ENCODE measurements at regions not wholly inside any gene's neighbourhood (a gene's known extent, or its start where the extent isn't known, plus 50 kb on each side); places are given as distances from the start of the nearest gene placed in this dataset.
A peak's percentile ranks its signal among the peaks of the same experiment; 100 is the strongest.
"Not testable (repeated sequence)": the region's sequence is repeated elsewhere in the genome, so short reads cannot be mapped to it uniquely, and the experiment has no call there.

DNA sequence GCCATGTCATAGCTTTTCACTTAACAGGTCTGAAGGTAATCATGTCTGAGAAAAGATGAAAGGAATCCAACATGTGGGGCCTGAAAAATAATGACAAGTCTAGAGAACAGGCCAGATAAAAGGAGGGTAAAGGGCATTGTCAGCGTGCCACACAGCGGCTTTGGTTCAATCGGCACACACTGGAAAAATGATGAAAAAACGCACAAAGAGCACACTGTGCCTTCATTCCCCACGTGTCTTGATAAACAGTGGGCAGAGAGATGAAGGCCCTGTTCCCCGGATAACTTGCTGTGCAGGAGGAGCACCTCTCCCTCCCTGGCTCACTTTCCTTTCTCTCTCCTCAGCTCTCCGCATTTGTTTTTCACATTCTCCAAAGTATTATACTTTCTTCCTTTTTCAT lies 766.3 kb downstream of the TDRD15 start:
- Histone ChIP-seq H3K27me3 (no peaks in the 10 kb centered on the region), H3K9me3 (no peaks in the 10 kb centered on the region), H3K27ac (no peak overlapping the region), H3K4me3 (no peak overlapping the region), H3K4me1 (peaks cover 11% of the 10 kb centered on the region), H3K36me3 (ENCODE audit: low read depth, missing control alignments) (no peaks in the 10 kb centered on the region)
- intact Hi-C loops (cut with DNase I; ENCODE audit: low total_unique reads), result no loop called here
- no peak for TF ChIP-seq POLR2A (IDR thresholded peaks at IDR 0.05)
- TF ChIP-seq, protein P1, sequence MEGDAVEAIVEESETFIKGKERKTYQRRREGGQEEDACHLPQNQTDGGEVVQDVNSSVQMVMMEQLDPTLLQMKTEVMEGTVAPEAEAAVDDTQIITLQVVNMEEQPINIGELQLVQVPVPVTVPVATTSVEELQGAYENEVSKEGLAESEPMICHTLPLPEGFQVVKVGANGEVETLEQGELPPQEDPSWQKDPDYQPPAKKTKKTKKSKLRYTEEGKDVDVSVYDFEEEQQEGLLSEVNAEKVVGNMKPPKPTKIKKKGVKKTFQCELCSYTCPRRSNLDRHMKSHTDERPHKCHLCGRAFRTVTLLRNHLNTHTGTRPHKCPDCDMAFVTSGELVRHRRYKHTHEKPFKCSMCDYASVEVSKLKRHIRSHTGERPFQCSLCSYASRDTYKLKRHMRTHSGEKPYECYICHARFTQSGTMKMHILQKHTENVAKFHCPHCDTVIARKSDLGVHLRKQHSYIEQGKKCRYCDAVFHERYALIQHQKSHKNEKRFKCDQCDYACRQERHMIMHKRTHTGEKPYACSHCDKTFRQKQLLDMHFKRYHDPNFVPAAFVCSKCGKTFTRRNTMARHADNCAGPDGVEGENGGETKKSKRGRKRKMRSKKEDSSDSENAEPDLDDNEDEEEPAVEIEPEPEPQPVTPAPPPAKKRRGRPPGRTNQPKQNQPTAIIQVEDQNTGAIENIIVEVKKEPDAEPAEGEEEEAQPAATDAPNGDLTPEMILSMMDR (IDR thresholded peaks at IDR 0.05), result no peak
- 28 to 52% methylated on average over 7 of the region's 7 CpGs for WGBS, 2 donors
- peak; percentile 31 for DNase-seq

DNA sequence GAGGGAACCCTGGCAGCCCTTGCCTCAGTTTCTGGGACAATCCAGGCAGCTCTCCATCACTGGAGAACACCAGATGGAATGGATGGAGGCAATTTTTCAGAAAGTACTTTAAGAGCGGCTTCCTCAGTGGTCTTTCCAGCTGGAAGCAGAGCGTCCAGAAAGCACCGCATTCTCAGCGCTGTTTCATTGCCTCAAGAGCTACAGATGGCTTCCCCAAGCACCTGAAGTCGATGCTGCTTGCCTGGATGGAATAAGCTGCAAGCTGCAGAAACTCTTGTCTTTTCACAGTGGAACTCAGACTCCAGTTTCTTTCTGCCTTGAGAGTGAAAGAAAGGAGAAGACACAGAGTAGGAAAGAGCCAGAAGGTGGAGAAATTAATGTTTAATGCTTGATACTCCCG lies 766.9 kb downstream of the TDRD15 start:
- no peak for TF ChIP-seq POLR2A (IDR thresholded peaks at IDR 0.05)
- TF ChIP-seq, protein P1 (IDR thresholded peaks at IDR 0.05), result no peak
- no peaks in the 10 kb centered on the region for H3K27me3 ChIP-seq
- intact Hi-C loops (cut with DNase I; ENCODE audit: low total_unique reads), result no loop called here
- 57 to 64% methylated on average over 6 of the region's 6 CpGs for WGBS, 2 donors
- H3K9me3 ChIP-seq, result no peaks in the 10 kb centered on the region
- H3K4me1 ChIP-seq, result peaks cover 11% of the 10 kb centered on the region
- DNase-seq, result no peak
- H3K4me3 ChIP-seq, result no peak overlapping the region
- no peak overlapping the region for H3K27ac ChIP-seq
- no peaks in the 10 kb centered on the region for H3K36me3 ChIP-seq (ENCODE audit: low read depth, missing control alignments)

DNA sequence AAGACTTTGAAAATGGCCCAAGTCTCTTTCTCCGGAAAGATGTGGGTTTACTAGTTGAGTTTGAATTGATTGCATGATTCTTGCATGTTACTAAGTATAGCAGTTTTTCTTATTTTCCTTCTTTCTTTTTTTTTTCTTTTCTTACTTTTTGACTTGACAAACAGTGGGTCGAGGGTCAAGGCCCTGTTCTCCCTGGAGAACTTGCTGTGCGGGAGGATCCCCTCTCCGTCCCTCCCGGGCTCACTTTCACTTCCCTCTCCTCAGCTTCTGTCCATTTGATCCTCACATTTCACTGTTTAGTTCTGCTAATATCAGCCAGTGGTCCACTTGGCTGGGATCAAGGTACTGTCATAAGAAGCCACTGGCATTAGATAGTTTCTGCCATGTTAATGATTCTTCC lies 767.4 kb downstream of the TDRD15 start:
- Histone ChIP-seq H3K9me3 (no peaks in the 10 kb centered on the region), H3K4me3 (no peak overlapping the region), H3K4me1 (peaks cover 11% of the 10 kb centered on the region), H3K27ac (no peak overlapping the region), H3K27me3 (no peaks in the 10 kb centered on the region), H3K36me3 (ENCODE audit: low read depth, missing control alignments) (no peaks in the 10 kb centered on the region)
- TF ChIP-seq, protein P1 (IDR thresholded peaks at IDR 0.05), result no peak
- no peak for TF ChIP-seq POLR2A (IDR thresholded peaks at IDR 0.05)
- intact Hi-C loops (cut with DNase I; ENCODE audit: low total_unique reads), result no loop called here
- 35 to 46% methylated on average over 5 of the region's 5 CpGs for WGBS, 2 donors
- peak; percentile 35 for DNase-seq

DNA sequence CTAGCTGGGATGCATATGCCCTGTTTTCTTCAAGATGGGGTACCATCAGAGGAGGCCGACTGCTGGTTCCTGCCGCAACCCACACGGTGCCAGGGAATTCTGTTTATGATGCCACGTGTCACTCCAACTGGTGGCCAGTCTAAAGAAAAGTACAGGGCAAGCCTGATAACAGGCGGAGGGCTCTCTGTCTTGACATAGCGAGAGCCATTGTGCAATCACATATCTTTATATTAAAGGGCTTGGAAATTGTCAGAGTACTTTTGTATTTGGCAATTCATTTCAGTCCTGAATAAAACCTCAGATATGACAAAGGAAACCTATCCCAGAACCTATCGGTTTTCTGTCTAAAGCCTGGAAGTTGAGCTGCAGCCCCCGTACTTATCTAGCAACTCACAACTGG lies 768.4 kb downstream of the TDRD15 start:
- 86 to 95% methylated on average over 8 of the region's 8 CpGs for WGBS, 2 donors
- no peak overlapping the region for H3K4me3 ChIP-seq
- no peaks in the 10 kb centered on the region for H3K36me3 ChIP-seq (ENCODE audit: low read depth, missing control alignments)
- H3K27ac ChIP-seq, result no peak overlapping the region
- no peaks in the 10 kb centered on the region for H3K27me3 ChIP-seq
- H3K4me1 ChIP-seq, result peaks cover 11% of the 10 kb centered on the region
- H3K9me3 ChIP-seq, result no peaks in the 10 kb centered on the region
- intact Hi-C loops (cut with DNase I; ENCODE audit: low total_unique reads), result no loop called here
- DNase-seq, result no peak
- no peak for TF ChIP-seq POLR2A (IDR thresholded peaks at IDR 0.05)
- TF ChIP-seq, protein P1 (IDR thresholded peaks at IDR 0.05), result no peak

DNA sequence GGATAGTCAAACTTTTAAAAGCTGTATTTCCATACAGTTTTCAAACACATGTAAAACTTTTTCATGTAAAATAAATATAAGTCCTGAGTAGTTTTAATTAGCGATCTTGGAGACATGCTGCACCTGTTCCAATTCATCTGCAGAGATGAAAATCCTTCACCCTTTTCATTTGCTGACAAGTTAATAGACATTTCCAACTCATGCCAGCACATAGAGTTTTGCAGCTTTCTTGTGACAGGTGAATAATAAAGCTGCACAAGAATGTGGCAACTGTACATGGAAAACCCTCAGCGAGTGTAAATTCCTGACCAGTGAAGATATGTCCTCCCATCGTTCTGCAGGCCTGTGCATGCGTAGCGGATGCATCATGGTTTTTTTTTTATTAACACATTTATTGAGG lies 771.4 kb downstream of the TDRD15 start:
- no peak for DNase-seq
- no peaks in the 10 kb centered on the region for H3K36me3 ChIP-seq (ENCODE audit: low read depth, missing control alignments)
- H3K4me1 ChIP-seq, result peaks cover 8% of the 10 kb centered on the region
- no peak overlapping the region for H3K4me3 ChIP-seq
- no peaks in the 10 kb centered on the region for H3K9me3 ChIP-seq
- no peak overlapping the region for H3K27ac ChIP-seq
- intact Hi-C loops (cut with DNase I; ENCODE audit: low total_unique reads), result no loop called here
- no peaks in the 10 kb centered on the region for H3K27me3 ChIP-seq
- TF ChIP-seq POLR2A (IDR thresholded peaks at IDR 0.05), result no peak
- TF ChIP-seq, protein P1 (IDR thresholded peaks at IDR 0.05), result no peak
- 93 to 95% methylated on average over 5 of the region's 5 CpGs for WGBS, 2 donors

DNA sequence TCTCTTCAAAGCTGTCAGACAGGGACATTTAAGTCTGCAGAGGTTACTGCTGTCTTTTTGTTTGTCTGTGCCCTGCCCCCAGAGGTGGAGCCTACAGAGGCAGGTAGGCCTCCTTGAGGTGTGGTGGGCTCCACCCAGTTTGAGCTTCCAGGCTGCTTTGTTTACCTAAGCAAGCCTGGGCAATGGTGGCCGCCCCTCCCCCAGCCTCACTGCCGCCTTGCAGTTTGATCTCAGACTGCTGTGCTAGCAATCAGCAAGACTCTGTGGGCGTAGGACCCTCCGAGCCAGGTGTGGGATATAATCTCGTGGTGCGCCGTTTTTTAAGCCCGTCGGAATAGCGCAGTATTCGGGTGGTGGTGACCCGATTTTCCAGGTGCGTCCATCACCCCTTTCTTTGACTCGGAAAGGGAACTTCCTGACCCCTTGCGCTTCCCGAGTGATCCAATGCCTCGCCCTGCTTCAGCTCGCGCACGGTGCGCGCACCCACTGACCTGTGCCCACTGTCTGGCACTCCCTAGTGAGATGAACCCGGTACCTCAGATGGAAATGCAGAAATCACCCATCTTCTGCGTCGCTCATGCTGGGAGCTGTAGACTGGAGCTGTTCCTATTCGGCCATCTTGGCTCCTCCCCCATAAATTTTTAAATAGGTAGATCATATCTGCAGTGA lies 785.1 kb downstream of the TDRD15 start:
- H3K4me1 ChIP-seq; DNase-seq; H3K27ac ChIP-seq; H3K9me3 ChIP-seq; intact Hi-C loops (cut with DNase I; ENCODE audit: low total_unique reads); H3K4me3 ChIP-seq; H3K36me3 ChIP-seq (ENCODE audit: low read depth, missing control alignments); H3K27me3 ChIP-seq: not testable (repeated sequence)
- WGBS, 2 donors, result 83 to 93% methylated on average over 26 of the region's 26 CpGs

Data from testis (tissue), 2 donors.